GM12878 (cell line): ENCODE measurements at regions not wholly inside any gene's neighbourhood (a gene's known extent, or its start where the extent isn't known, plus 50 kb on each side); places are given as distances from the start of the nearest gene placed in this dataset.

ENCODE experiments used
- ATAC-seq: fragments of 200-7000 bp; cut with Tn5 transposase; 3 replicates; pipeline ENCODE4 v1.9.1; 2020; ENCODE audit warnings: mild to moderate bottlenecking, moderate library complexity
- BruUV-seq: library from RNA; stranded (reverse); fragments of 400-500 nt; replicated peaks from 2 replicates; lab custom pipeline; 2021; lab: Mats Ljungman, UMichigan
- CTCF ChIA-PET: fragments of 300-600 bp; sonication (Branson Sonifier 250); formaldehyde crosslinking; extraction: SDS; loops from one replicate; lab custom pipeline; 2021; ENCODE audit warnings: inconsistent platforms; lab: Yijun Ruan, JAX
- POLR2A ChIA-PET: fragments of 350-600 bp; formaldehyde crosslinking; extraction: SDS; loops from one replicate; lab custom pipeline; 2021; ENCODE audit warnings: inconsistent platforms; lab: Charles Lee
- RAD21 ChIA-PET: fragments of 300-600 bp; sonication (Branson Sonifier 250); formaldehyde crosslinking; loops from one replicate; lab custom pipeline; 2023; ENCODE audit warnings: antibody characterized with exemption; ENCODE audit not compliant: unreplicated experiment; lab: Charles Lee
- SMC1A ChIA-PET: fragments of 300-600 bp; sonication (Branson Sonifier 250); formaldehyde crosslinking; loops from one replicate; lab custom pipeline; 2023; ENCODE audit not compliant: unreplicated experiment, uncharacterized antibody; lab: Charles Lee
- DNase-seq: peaks from one replicate; pipeline ENCODE4 v3.0.0-alpha.2; 2011; ENCODE audit warnings: low read depth, low spot score
- FAIRE-seq: peaks from 3 replicates; lab custom pipeline; 2011; peaks lifted over from hg19 to GRCh38; lab: Jason Lieb, UNC
- H2AFZ ChIP-seq: 2 replicates; pipeline ENCODE4 v1.6.0; 2011; ENCODE audit warnings: low read depth, low read length, control low read depth; ENCODE audit not compliant: control insufficient read depth
- H3K27ac ChIP-seq: 2 replicates; pipeline ENCODE4 v1.5.1; 2011; ENCODE audit warnings: control low read depth; ENCODE audit not compliant: control insufficient read depth, insufficient read depth
- H3K27me3 ChIP-seq, 2 experiments: replicated peaks in 1 of 2; 2 replicates each; pipeline versions ENCODE4 v1.6.0 to v1.6.1; 2011; ENCODE audit warnings: low read length in 1 of 2; ENCODE audit not compliant: control insufficient read depth in 2 of 2, insufficient read depth in 2 of 2
- H3K36me3 ChIP-seq, 2 experiments: 2 replicates each; pipeline ENCODE4 v1.5.1; 2011; ENCODE audit warnings: low read length in 1 of 2; ENCODE audit not compliant: control insufficient read depth in 2 of 2, insufficient read depth in 2 of 2
- H3K4me1 ChIP-seq: 2 replicates; pipeline ENCODE4 v1.6.1; 2011; ENCODE audit warnings: mild to moderate bottlenecking, low read length, moderate library complexity, mixed read lengths; ENCODE audit not compliant: control insufficient read depth, insufficient read depth
- H3K4me2 ChIP-seq: 2 replicates; pipeline ENCODE4 v1.6.0; 2011; ENCODE audit warnings: control low read depth; ENCODE audit not compliant: control insufficient read depth, insufficient read depth
- H3K4me3 ChIP-seq: fragments of 200-600 bp; sonication (generic); 2 replicates; pipeline ENCODE4 v1.5.1; 2016
- H3K79me2 ChIP-seq: 2 replicates; pipeline ENCODE4 v1.6.0; 2011; ENCODE audit warnings: low read length; ENCODE audit not compliant: control insufficient read depth, insufficient read depth
- H3K9ac ChIP-seq: 2 replicates; pipeline ENCODE4 v1.8.0; 2011; ENCODE audit warnings: low read length, control low read depth, mixed read lengths; ENCODE audit not compliant: control insufficient read depth, insufficient read depth
- H3K9me3 ChIP-seq: replicated peaks from 3 replicates; pipeline ENCODE4 v1.5.1; 2011; ENCODE audit warnings: mild to moderate bottlenecking, low read length; ENCODE audit not compliant: control insufficient read depth, insufficient read depth
- H4K20me1 ChIP-seq: 2 replicates; pipeline ENCODE4 v1.6.0; 2011; ENCODE audit not compliant: control insufficient read depth, insufficient read depth
- BCL11A ChIP-seq: IDR thresholded peaks from 2 replicates; pipeline ENCODE4 v1.6.1; 2011; ENCODE audit warnings: low read depth, low read length
- CREB1 ChIP-seq: IDR thresholded peaks from 2 replicates; pipeline ENCODE4 v1.6.1; 2012; ENCODE audit warnings: low read depth, mild to moderate bottlenecking, inconsistent platforms
- EED ChIP-seq: sonication (generic); IDR thresholded peaks from 2 replicates; pipeline ENCODE4 v1.6.1; 2016; ENCODE audit warnings: antibody characterized with exemption, low read depth
- ETV6 ChIP-seq, 2 experiments: fragments of 450-650 bp in 1 of 2; IDR thresholded peaks in 1 of 2; conservative IDR thresholded peaks in 1 of 2; 2 replicates each; pipeline ENCODE4 v1.6.1; 2014; ENCODE audit warnings: antibody characterized with exemption in 1 of 2, borderline replicate concordance in 1 of 2, low read depth in 1 of 2, mild to moderate bottlenecking in 1 of 2, moderate library complexity in 1 of 2
- GATAD2B ChIP-seq: fragments of 450-650 bp; conservative IDR thresholded peaks from 2 replicates; pipeline ENCODE4 v1.6.1; 2017; ENCODE audit warnings: low read depth, mild to moderate bottlenecking, moderate library complexity
- KDM1A ChIP-seq: fragments of 200-600 bp; sonication (generic); IDR thresholded peaks from 2 replicates; pipeline ENCODE4 v1.6.1; 2016; ENCODE audit warnings: borderline replicate concordance
- NFXL1 ChIP-seq: fragments of 450-650 bp; IDR thresholded peaks from 2 replicates; pipeline ENCODE4 v1.6.1; 2017; ENCODE audit warnings: antibody characterized with exemption, mild to moderate bottlenecking, borderline replicate concordance
- POLR2AphosphoS2 ChIP-seq: IDR thresholded peaks from 2 replicates; pipeline ENCODE4 v1.6.1; 2011; ENCODE audit warnings: low read depth, mild to moderate bottlenecking, low read length, improper control_type of control experiment, moderate library complexity
- SMARCA5 ChIP-seq: fragments of 450-650 bp; IDR thresholded peaks from 2 replicates; pipeline ENCODE4 v1.6.1; 2017; ENCODE audit warnings: mild to moderate bottlenecking
- TBL1XR1 ChIP-seq: IDR thresholded peaks from 2 replicates; pipeline ENCODE4 v1.6.1; 2012; ENCODE audit warnings: low read depth, low read length, improper control_type of control experiment
- WGBS: methylation state at CpG from one replicate; pipeline ENCODE4 v1.1.6; 2016; ENCODE audit warnings: low lambda C conversion rate; ENCODE audit not compliant: insufficient replicate concordance, insufficient coverage; ENCODE audit errors: missing lambda C conversion rate; 5-methylcytosine and 5-hydroxymethylcytosine counted together
- in situ Hi-C: fragments of 300-500 bp; cut with MboI; formaldehyde crosslinking; loops from 9 replicates; pipeline ENCODE4 v1.14.3; 2018; ENCODE audit warnings: mixed read lengths
- intact Hi-C: fragments of 100-400 bp; cut with micrococcal nuclease; formaldehyde crosslinking; loops from one replicate; pipeline ENCODE4 v1.14.2; 2022; ENCODE audit not compliant: unreplicated experiment
- TF ChIP-seq, protein P1 (sequence below): IDR thresholded peaks from 2 replicates; pipeline ENCODE4 v1.6.1; 2012; ENCODE audit warnings: low read length, inconsistent platforms
- TF ChIP-seq, protein P2 (sequence below): IDR thresholded peaks from 2 replicates; pipeline ENCODE4 v1.6.1; 2011; ENCODE audit warnings: low read depth, mild to moderate bottlenecking, low read length, moderate library complexity, borderline replicate concordance; ENCODE audit errors: extremely low read depth
- TF ChIP-seq, protein P3 (sequence below): IDR thresholded peaks from 2 replicates; pipeline ENCODE4 v1.6.1; 2012; ENCODE audit warnings: low read depth, low read length, improper control_type of control experiment
- TF ChIP-seq, protein P4 (sequence below): fragments of 450-650 bp; IDR thresholded peaks from 2 replicates; pipeline ENCODE4 v1.6.1; 2017; ENCODE audit warnings: antibody characterized with exemption, mild to moderate bottlenecking, moderate library complexity

DNA sequence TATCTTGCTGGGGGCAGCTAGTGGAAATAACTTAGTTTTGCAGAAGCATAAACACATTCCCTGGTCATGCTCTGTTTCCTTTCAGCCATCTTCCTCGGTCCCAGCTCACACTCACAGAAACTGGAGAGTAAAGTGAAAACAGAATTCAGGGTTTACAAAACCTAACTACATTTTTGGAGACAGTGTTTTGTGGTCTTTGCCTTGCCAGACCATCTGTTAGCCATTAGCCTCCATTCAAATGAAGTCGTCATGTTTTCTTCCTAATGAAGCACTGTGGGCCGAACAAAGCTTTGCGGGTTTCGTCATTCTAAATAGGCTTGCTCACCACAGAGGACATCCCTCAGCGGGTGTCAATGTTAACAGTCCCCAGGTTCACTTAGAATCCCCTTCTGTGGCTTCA is 214.6 kb upstream of the TMEM72 start:
- POLR2A ChIA-PET = no interaction called here
- RAD21 ChIA-PET = no interaction called here
- BruUV-seq = no TSS peak
- in situ Hi-C loops (no loop called here), intact Hi-C loops (no loop called here)
- CTCF ChIA-PET = no interaction called here
- H3K4me2 ChIP-seq = no peak overlapping the region
- no peaks in the 10 kb centered on the region for H3K4me1 ChIP-seq
- no peaks in the 10 kb centered on the region for H3K79me2 ChIP-seq
- ATAC-seq = no peak
- DNase-seq = no peak
- no peak overlapping the region for H3K4me3 ChIP-seq
- TF ChIP-seq SMARCA5 (no peak), CREB1 (no peak), EED (no peak), TBL1XR1 (no peak), ETV6 (conservative IDR thresholded peaks at IDR 0.05 in 1 of 2, IDR thresholded peaks at IDR 0.05 in 1 of 2; ENCODE audit: borderline replicate concordance in 1 of 2, low read depth in 1 of 2) (no peak), KDM1A (no peak), GATAD2B (no peak), NFXL1 (no peak), BCL11A (no peak), POLR2AphosphoS2 (no peak)
- TF ChIP-seq, protein P1, sequence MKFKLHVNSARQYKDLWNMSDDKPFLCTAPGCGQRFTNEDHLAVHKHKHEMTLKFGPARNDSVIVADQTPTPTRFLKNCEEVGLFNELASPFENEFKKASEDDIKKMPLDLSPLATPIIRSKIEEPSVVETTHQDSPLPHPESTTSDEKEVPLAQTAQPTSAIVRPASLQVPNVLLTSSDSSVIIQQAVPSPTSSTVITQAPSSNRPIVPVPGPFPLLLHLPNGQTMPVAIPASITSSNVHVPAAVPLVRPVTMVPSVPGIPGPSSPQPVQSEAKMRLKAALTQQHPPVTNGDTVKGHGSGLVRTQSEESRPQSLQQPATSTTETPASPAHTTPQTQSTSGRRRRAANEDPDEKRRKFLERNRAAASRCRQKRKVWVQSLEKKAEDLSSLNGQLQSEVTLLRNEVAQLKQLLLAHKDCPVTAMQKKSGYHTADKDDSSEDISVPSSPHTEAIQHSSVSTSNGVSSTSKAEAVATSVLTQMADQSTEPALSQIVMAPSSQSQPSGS = no peak
- TF ChIP-seq, protein P2, sequence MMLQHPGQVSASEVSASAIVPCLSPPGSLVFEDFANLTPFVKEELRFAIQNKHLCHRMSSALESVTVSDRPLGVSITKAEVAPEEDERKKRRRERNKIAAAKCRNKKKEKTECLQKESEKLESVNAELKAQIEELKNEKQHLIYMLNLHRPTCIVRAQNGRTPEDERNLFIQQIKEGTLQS = no peak
- TF ChIP-seq, protein P3, sequence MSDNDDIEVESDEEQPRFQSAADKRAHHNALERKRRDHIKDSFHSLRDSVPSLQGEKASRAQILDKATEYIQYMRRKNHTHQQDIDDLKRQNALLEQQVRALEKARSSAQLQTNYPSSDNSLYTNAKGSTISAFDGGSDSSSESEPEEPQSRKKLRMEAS = no peak
- TF ChIP-seq, protein P4, sequence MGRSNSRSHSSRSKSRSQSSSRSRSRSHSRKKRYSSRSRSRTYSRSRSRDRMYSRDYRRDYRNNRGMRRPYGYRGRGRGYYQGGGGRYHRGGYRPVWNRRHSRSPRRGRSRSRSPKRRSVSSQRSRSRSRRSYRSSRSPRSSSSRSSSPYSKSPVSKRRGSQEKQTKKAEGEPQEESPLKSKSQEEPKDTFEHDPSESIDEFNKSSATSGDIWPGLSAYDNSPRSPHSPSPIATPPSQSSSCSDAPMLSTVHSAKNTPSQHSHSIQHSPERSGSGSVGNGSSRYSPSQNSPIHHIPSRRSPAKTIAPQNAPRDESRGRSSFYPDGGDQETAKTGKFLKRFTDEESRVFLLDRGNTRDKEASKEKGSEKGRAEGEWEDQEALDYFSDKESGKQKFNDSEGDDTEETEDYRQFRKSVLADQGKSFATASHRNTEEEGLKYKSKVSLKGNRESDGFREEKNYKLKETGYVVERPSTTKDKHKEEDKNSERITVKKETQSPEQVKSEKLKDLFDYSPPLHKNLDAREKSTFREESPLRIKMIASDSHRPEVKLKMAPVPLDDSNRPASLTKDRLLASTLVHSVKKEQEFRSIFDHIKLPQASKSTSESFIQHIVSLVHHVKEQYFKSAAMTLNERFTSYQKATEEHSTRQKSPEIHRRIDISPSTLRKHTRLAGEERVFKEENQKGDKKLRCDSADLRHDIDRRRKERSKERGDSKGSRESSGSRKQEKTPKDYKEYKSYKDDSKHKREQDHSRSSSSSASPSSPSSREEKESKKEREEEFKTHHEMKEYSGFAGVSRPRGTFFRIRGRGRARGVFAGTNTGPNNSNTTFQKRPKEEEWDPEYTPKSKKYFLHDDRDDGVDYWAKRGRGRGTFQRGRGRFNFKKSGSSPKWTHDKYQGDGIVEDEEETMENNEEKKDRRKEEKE = no peak
- no peak for FAIRE-seq
- no peak overlapping the region for H2AFZ ChIP-seq
- 34% methylated on average over 6 of the region's 6 CpGs for WGBS
- no peaks in the 10 kb centered on the region for H3K36me3 ChIP-seq
- SMC1A ChIA-PET = no interaction called here
- no peaks in the 10 kb centered on the region for H3K9me3 ChIP-seq
- no peaks in the 10 kb centered on the region; a peak in 1 of 4 replicates for H3K27me3 ChIP-seq
- H3K27ac ChIP-seq = no peak overlapping the region
- no peaks in the 10 kb centered on the region for H4K20me1 ChIP-seq
- no peak overlapping the region for H3K9ac ChIP-seq
